HUES6 (cell line): ENCODE measurements at regions not wholly inside any gene's neighbourhood (a gene's known extent, or its start where the extent isn't known, plus 50 kb on each side); places are given as distances from the start of the nearest gene placed in this dataset.
A peak's percentile ranks its signal among the peaks of the same experiment; 100 is the strongest.

Experiments
- H3K27ac ChIP-seq: 2 replicates; pipeline ENCODE4 v1.7.0; 2013; ENCODE audit warnings: low read depth, mild to moderate bottlenecking, low read length, inconsistent platforms
- H3K27me3 ChIP-seq: 2 replicates; pipeline ENCODE4 v1.6.1; 2013; ENCODE audit warnings: low read length; ENCODE audit not compliant: control insufficient read depth, insufficient read depth
- H3K36me3 ChIP-seq: 2 replicates; pipeline ENCODE4 v1.6.1; 2013; ENCODE audit warnings: low read length; ENCODE audit not compliant: control insufficient read depth, insufficient read depth
- H3K4me1 ChIP-seq: 2 replicates; pipeline ENCODE4 v1.6.1; 2013; ENCODE audit warnings: low read length; ENCODE audit not compliant: control insufficient read depth, insufficient read depth
- H3K4me3 ChIP-seq: 2 replicates; pipeline ENCODE4 v1.5.1; 2013; ENCODE audit warnings: low read depth, low read length
- H3K9ac ChIP-seq: one replicate; pipeline ENCODE4 v1.6.1; 2013; ENCODE audit warnings: mild to moderate bottlenecking, low read length
- H3K9me3 ChIP-seq: 2 replicates; pipeline ENCODE4 v1.6.1; 2013; ENCODE audit warnings: low read depth, low read length; ENCODE audit not compliant: control insufficient read depth, insufficient read depth

- H3K4me3 ChIP-seq = no peak overlapping the region
- H3K36me3 ChIP-seq = peaks cover 6% of the 10 kb centered on the region; the same call in 1 of the 2 replicates
- no peak overlapping the region for H3K27ac ChIP-seq
- H3K4me1 ChIP-seq = peaks cover 20% of the 10 kb centered on the region
- no peak overlapping the region for H3K9ac ChIP-seq
- no peaks in the 10 kb centered on the region for H3K27me3 ChIP-seq
- peaks cover 20% of the 10 kb centered on the region for H3K9me3 ChIP-seq
These were observed 54.5 kb downstream of the CLDN34 start for GRCh38 chrX:10021461-10022272.

DNA sequence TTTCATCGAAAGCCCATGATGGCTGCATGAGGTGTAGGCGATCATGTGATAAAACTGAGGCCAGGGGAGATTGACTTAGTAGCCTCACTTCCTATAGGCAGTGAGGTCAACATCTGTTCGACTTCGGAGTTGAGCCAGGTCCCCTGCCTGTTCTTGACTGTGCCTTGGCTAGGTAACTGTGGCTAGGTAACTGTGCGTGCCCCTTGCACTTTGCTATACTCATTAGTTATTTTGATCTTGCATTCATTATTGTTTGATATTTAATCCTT lies 55.0 kb downstream of the CLDN34 start:
- Histone ChIP-seq H3K9me3 (peaks cover 19% of the 10 kb centered on the region), H3K27me3 (no peaks in the 10 kb centered on the region), H3K9ac (no peak overlapping the region), H3K4me1 (peaks cover 15% of the 10 kb centered on the region), H3K27ac (no peak overlapping the region), H3K4me3 (no peak overlapping the region), H3K36me3 (peaks cover 8% of the 10 kb centered on the region; the same call in 1 of the 2 replicates)

GRCh38 chrX:10022580-10023245 lies 55.6 kb downstream of the CLDN34 start:
- no peaks in the 10 kb centered on the region for H3K27me3 ChIP-seq
- H3K36me3 ChIP-seq = peaks cover 12% of the 10 kb centered on the region; the same call in 1 of the 2 replicates
- no peak overlapping the region for H3K4me3 ChIP-seq
- no peak overlapping the region for H3K27ac ChIP-seq
- peaks cover 24% of the 10 kb centered on the region for H3K9me3 ChIP-seq
- no peak overlapping the region for H3K9ac ChIP-seq
- peaks cover 10% of the 10 kb centered on the region for H3K4me1 ChIP-seq

GRCh38 chrX:10023821-10024220 lies 56.7 kb downstream of the CLDN34 start:
- H3K4me3 ChIP-seq = no peak overlapping the region
- peaks cover 3% of the 10 kb centered on the region; the same call in 1 of the 2 replicates for H3K4me1 ChIP-seq
- H3K27ac ChIP-seq = no peak overlapping the region
- H3K9me3 ChIP-seq = peaks cover 24% of the 10 kb centered on the region
- H3K27me3 ChIP-seq = no peaks in the 10 kb centered on the region
- H3K9ac ChIP-seq = no peak overlapping the region
- H3K36me3 ChIP-seq = peaks cover 12% of the 10 kb centered on the region; the same call in 1 of the 2 replicates

DNA sequence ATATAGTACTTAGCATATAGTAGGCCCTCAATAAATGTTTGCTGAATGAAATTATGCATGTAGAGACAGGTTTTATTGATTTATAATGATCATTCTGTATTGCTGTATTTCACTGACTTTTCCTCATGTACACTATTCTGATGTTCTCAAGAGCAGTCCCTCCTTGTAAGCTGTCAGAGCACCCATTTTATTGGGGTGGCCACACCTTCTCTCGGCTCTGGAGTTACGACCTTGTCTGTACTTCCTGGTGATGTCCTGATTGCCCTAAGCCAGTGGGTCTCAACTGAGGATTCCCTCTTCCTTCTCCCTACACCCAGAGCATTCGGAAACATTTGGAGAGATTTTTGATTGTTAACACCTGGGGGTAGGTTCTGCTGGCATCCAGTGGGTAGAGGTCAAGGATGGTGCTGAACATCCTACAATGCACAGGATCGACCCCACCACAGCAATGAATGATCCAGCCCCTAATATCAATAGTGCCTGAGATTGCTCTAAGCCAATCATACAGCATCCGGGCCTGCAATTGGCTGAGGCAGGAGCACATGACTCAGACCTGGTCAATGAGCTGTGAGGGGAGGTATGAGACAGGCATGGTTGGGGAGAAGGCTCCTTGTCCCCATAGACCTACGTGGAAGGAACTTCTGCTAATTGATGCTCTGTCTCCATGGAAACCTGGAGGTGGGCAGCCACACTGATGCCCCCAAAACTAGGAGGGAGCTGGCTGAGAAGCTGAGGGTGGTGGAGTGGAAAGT lies 58.8 kb downstream of the CLDN34 start:
- Histone ChIP-seq H3K9ac (no peak overlapping the region), H3K27me3 (no peaks in the 10 kb centered on the region), H3K36me3 (peaks cover 12% of the 10 kb centered on the region; the same call in 1 of the 2 replicates), H3K9me3 (peaks cover 22% of the 10 kb centered on the region), H3K4me3 (no peak overlapping the region), H3K4me1 (peaks cover 3% of the 10 kb centered on the region; the same call in 1 of the 2 replicates), H3K27ac (no peak overlapping the region)

DNA sequence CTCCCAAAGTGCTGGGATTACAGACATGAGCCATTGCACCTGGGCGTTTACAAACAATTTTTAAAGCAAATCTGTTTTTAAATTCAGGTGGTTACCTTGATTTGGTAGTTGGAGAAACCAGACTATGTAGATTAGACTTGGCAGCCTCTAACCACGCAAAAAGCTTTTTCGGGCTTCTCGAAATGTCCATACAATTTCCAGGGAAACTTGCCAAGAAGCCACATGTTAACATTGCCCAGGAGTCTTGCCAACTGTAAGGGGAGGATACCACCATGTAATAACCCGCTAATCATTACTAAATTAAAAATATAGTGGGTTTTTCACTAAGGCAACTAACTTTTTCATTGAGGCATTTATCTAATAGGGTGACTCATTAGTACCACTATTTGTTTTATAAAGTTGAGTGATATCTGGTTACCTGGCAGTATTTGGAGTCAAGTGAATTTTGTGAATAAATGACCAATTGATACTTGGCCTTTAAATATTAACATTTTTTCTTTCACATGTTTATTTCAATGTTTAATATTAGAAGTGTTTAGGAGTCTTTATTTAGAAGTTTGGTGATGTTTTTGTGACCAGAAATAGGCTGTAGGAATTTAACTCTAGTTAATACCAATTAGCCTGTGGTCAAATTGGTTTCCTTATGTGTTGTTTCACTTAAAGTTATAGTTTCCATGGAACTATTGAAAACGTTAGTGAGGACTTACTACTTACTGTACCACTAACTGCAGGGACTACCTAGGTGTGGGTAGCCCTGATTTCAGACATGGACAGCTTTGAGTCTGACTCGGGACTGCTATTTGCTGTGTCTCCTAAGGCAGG lies 61.3 kb downstream of the CLDN34 start:
- Histone ChIP-seq H3K27me3 (no peaks in the 10 kb centered on the region), H3K27ac (no peak overlapping the region), H3K36me3 (peaks cover 12% of the 10 kb centered on the region; the same call in 1 of the 2 replicates), H3K4me1 (peaks cover 14% of the 10 kb centered on the region), H3K4me3 (no peak overlapping the region), H3K9me3 (peaks cover 17% of the 10 kb centered on the region; the same call in 1 of the 2 replicates), H3K9ac (no peak overlapping the region)

- Histone ChIP-seq H3K9me3 (peaks cover 13% of the 10 kb centered on the region; the same call in 1 of the 2 replicates), H3K4me1 (peaks cover 14% of the 10 kb centered on the region), H3K4me3 (no peak overlapping the region), H3K27me3 (no peaks in the 10 kb centered on the region), H3K9ac (no peak overlapping the region), H3K36me3 (peaks cover 12% of the 10 kb centered on the region; the same call in 1 of the 2 replicates), H3K27ac (no peak overlapping the region)
These were observed 63.4 kb downstream of the CLDN34 start for GRCh38 chrX:10030570-10030969.

- Histone ChIP-seq H3K9me3 (peaks cover 14% of the 10 kb centered on the region; the same call in 1 of the 2 replicates), H3K9ac (peak overlapping the region; percentile 12), H3K36me3 (peaks cover 6% of the 10 kb centered on the region; the same call in 1 of the 2 replicates), H3K27me3 (no peaks in the 10 kb centered on the region), H3K4me1 (peaks cover 11% of the 10 kb centered on the region), H3K27ac (no peak overlapping the region), H3K4me3 (no peak overlapping the region)
These were observed 64.6 kb downstream of the CLDN34 start for GRCh38 chrX:10031746-10032145.

DNA sequence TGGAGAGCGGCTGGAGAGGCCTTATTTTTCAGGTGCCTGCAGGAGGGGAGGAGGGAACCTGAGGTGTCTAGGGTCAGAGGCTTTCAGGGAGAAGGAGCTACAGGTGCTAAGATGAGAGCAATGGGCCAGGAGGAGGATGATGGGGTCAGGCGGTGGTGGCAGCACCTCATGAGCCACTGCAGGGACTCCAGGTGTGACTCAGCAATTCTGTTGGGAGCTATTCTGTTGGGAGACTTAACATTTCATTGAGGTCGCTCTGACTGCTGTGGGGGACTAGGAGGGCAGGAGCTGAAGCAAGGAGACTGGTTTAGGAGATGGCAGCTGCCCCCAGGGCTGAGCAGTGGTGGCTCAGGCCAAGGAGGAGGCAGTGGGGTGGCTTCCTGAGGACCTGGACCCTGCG lies 65.0 kb downstream of the CLDN34 start:
- H3K4me3 ChIP-seq = no peak overlapping the region
- H3K27me3 ChIP-seq = no peaks in the 10 kb centered on the region
- peak overlapping the region; percentile 12 for H3K9ac ChIP-seq
- peaks cover 11% of the 10 kb centered on the region for H3K4me1 ChIP-seq
- peaks cover 17% of the 10 kb centered on the region; the same call in 1 of the 2 replicates for H3K9me3 ChIP-seq
- peaks cover 5% of the 10 kb centered on the region; the same call in 1 of the 2 replicates for H3K36me3 ChIP-seq
- H3K27ac ChIP-seq = no peak overlapping the region

DNA sequence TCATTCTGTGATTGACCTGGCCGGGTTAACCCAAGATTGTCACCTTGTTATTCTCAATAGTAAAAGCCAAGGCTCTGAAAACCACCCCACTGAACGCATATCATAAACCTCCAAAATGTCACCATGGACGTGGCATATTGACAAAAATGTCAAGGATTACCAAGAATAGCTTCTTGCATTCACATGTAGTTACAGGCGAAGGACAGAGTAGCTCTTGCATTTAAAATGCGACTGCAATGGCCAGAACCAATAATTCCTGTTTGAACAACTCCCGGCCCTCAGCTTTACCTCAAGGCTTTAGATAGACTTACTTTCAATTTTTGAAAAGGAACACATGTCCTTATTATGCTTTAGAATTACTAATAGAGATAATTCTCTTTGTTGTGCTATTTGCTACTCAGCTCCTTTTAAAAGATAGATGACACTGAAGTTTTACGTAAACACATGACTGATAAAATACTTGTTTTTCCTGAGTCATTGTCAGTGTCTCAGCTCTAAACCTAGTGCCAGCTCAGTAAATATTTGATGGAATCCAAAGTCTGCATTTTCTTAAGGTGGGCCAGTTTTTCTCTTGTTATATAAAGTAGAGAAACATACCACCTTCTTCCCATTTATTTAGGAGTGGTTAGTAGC lies 66.3 kb downstream of the CLDN34 start:
- Histone ChIP-seq H3K36me3 (no peaks in the 10 kb centered on the region; the same call in 1 of the 2 replicates), H3K27ac (no peak overlapping the region), H3K4me3 (no peak overlapping the region), H3K9me3 (peaks cover 11% of the 10 kb centered on the region; the same call in 1 of the 2 replicates), H3K27me3 (no peaks in the 10 kb centered on the region), H3K4me1 (peaks cover 11% of the 10 kb centered on the region), H3K9ac (no peak overlapping the region)
